Psoas muscle (tissue), 7 donors: ENCODE measurements at regions not wholly inside any gene's neighbourhood (a gene's known extent, or its start where the extent isn't known, plus 50 kb on each side); places are given as distances from the start of the nearest gene placed in this dataset.

Source experiments
- ATAC-seq, 4 donors: fragments of 200-7000 bp; cut with Tn5 transposase; one replicate each; pipeline ENCODE4 v1.9.1; 2020; ENCODE audit warnings: moderate library complexity in 3 of 4, mild to moderate bottlenecking in 2 of 4
- DNase-seq, 2 donors: peaks; one replicate each; pipeline ENCODE4 v3.0.0-alpha.2; 2020
- H3K27ac ChIP-seq: fragments of 200-600 bp; one replicate; pipeline ENCODE4 v1.8.0; 2022
- H3K27me3 ChIP-seq, 3 donors: fragments of 200-600 bp in 1 of 3; one replicate each; pipeline versions ENCODE4 v1.6.1 to v1.8.0; 2013 to 2022; ENCODE audit warnings: low read length in 2 of 3, mild to moderate bottlenecking in 2 of 3, moderate library complexity in 1 of 3; ENCODE audit not compliant: insufficient read depth in 3 of 3
- H3K36me3 ChIP-seq, 2 donors: fragments of 200-600 bp in 1 of 2; one replicate each; pipeline versions ENCODE4 v1.6.1 to v1.8.0; 2013 to 2022; ENCODE audit warnings: low read depth in 1 of 2, mild to moderate bottlenecking in 1 of 2, moderate library complexity in 1 of 2; ENCODE audit not compliant: insufficient read depth in 1 of 2
- H3K4me1 ChIP-seq: fragments of 200-600 bp; one replicate; pipeline ENCODE4 v1.8.0; 2022
- H3K4me3 ChIP-seq: fragments of 200-600 bp; one replicate; pipeline ENCODE4 v1.8.0; 2022; ENCODE audit warnings: mild to moderate bottlenecking
- H3K9me3 ChIP-seq: fragments of 200-600 bp; one replicate; pipeline ENCODE4 v1.8.0; 2022
- WGBS, 3 donors: extraction: QIAGEN DNeasy Blood & Tissue Kit; methylation state at CpG; one replicate each; pipeline versions ENCODE4 v1.1.6 to v1.1.7; 2013; 5-methylcytosine and 5-hydroxymethylcytosine counted together
- intact Hi-C, 2 donors: fragments of 100-400 bp; cut with DNase I; formaldehyde crosslinking; loops; one replicate each; pipeline versions ENCODE4 v1.11.0 to v1.14.2; 2022
- TF ChIP-seq, protein P1 (sequence below): fragments of 200-600 bp; IDR thresholded peaks from one replicate; pipeline ENCODE4 v1.8.0; 2022; ENCODE audit warnings: antibody characterized with exemption
- donor health status: healthy with polysubstance abuse.
- donor health status: DM: no; HTN: no; CAD: no; lungs with moderate emphysema.
- donor health status: Bipolar disorder and iron deficiency.
- donor health status: healthy.
- donor health status: DM: yes; HTN: yes; CAD: no.
- donor health status: DM: no; HTN: no; CAD: no.
- donor health status: DM: yes; HTN: yes; CAD: no.

DNA sequence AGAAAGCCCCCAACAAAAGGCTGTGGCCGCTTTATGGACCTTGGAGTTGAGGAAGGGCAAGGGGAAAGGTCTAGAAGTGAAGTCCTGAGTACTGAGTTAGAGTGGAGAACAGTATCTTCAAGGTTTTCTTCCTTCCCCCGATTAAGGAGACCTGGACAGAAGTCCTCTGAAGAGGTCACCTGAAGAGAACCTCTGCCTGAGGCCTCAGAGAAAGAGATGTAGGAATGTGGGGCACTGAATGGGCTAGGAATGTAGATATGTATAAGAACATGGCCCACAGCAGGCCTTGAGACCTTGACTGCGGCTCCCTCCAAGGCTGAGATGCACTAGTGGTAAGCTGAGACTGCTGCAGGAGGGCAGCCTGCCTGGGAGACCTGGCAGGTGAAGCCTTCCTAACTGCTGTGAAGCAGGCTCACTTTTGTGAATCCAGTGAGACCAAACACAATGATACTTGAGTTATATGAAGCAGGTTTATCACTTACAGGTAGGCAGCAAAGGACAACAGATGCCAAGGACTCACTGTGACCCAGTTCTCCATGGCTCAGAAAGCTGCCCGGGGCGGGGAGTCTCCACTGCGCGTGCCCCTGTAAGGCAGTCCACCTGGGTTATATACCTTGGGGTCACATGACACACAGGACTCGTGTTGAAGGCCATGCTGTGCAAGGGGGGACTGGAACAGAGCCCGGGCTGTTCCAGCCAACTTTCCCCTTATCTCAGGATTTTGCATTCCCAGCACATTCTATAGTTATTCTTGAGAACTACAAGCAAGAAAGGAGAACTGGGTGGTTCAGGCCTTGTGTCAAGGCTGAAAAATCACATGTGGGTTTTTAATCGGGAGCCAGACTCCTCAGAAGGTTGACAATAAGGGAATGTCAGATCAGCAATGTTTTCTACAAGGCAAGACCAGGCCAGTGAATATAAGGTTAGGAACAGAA lies 78.8 kb upstream of the PPM1J start:
- H3K4me3 ChIP-seq, result no peak overlapping the region
- no peak for ATAC-seq

DNA sequence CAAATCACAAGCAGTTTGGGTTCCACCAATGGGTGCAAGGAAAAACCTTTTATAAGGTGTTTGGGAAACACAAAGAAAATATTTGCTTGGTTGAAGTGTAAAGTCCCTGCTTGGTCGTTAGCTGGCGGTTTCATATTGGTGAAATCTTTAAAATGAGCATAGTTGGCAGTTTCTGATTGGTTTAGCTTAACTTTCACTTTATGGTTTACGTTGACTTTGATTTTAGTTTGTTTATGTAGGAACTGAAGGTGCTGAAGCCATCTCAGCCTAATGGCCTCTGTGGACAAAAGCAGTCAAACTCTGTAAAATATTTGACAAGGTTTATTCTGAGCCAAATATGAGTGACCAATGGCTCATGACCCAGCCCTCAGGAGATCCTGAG lies 76.6 kb upstream of the PPM1J start:
- Histone ChIP-seq H3K36me3 (no peaks in the 10 kb centered on the region), H3K9me3 (no peaks in the 10 kb centered on the region), H3K4me3 (no peak overlapping the region), H3K27ac (no peak overlapping the region), H3K27me3 (no peaks in the 10 kb centered on the region), H3K4me1 (no peaks in the 10 kb centered on the region)
- TF ChIP-seq, protein P1, sequence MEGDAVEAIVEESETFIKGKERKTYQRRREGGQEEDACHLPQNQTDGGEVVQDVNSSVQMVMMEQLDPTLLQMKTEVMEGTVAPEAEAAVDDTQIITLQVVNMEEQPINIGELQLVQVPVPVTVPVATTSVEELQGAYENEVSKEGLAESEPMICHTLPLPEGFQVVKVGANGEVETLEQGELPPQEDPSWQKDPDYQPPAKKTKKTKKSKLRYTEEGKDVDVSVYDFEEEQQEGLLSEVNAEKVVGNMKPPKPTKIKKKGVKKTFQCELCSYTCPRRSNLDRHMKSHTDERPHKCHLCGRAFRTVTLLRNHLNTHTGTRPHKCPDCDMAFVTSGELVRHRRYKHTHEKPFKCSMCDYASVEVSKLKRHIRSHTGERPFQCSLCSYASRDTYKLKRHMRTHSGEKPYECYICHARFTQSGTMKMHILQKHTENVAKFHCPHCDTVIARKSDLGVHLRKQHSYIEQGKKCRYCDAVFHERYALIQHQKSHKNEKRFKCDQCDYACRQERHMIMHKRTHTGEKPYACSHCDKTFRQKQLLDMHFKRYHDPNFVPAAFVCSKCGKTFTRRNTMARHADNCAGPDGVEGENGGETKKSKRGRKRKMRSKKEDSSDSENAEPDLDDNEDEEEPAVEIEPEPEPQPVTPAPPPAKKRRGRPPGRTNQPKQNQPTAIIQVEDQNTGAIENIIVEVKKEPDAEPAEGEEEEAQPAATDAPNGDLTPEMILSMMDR, result no peak
- ATAC-seq, result no peak
- 79 to 89% (median 84%) methylated on average over 3 of the region's 3 CpGs for WGBS, 3 donors
- intact Hi-C loops, result no loop called here
- no peak for DNase-seq

More for the DNA sequence above, 78.8 kb upstream of the PPM1J start:
- WGBS, 3 donors, result 77 to 84% (median 84%) methylated on average over 10 of the region's 10 CpGs
- no peaks in the 10 kb centered on the region for H3K36me3 ChIP-seq
- TF ChIP-seq, protein P1, result no peak
- no peaks in the 10 kb centered on the region for H3K27me3 ChIP-seq
- H3K9me3 ChIP-seq, result no peaks in the 10 kb centered on the region
- H3K4me1 ChIP-seq, result no peaks in the 10 kb centered on the region
- no peak overlapping the region for H3K27ac ChIP-seq
- intact Hi-C loops, result no loop called here
- no peak for DNase-seq

- Histone ChIP-seq H3K27me3 (no peaks in the 10 kb centered on the region), H3K4me1 (no peaks in the 10 kb centered on the region), H3K36me3 (no peaks in the 10 kb centered on the region), H3K27ac (no peak overlapping the region), H3K4me3 (no peak overlapping the region), H3K9me3 (no peaks in the 10 kb centered on the region)
- 87 to 90% (median 90%) methylated on average over 10 of the region's 10 CpGs for WGBS, 3 donors
- no peak for ATAC-seq
- DNase-seq, result no peak
- intact Hi-C loops, result no loop called here
- TF ChIP-seq, protein P1, result no peak
These were observed 76.0 kb upstream of the PPM1J start for GRCh38 chr1:112790920-112791722.

DNA sequence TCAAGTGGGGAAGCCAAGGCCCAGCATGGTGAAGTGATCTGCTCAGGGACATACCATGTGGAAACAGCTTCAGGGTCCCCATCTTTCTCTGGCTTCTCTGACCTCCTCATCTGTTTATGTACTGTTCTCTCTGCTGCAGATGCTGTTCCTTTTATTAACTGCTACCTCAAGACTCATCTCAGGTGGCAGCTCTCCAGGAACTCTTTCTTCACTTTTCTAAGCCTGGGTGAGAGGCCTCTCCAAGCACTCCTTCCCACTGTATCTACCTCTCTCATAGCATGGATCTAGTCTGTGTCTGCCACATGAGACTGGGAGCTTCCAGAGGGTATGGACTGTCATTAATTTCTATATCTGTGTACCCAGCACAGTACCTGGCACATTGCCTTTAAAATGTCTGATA lies 73.4 kb upstream of the PPM1J start:
- Histone ChIP-seq H3K4me3 (no peak overlapping the region), H3K27me3 (no peaks in the 10 kb centered on the region), H3K36me3 (no peaks in the 10 kb centered on the region), H3K4me1 (no peaks in the 10 kb centered on the region), H3K9me3 (no peaks in the 10 kb centered on the region), H3K27ac (no peak overlapping the region)
- no peak for DNase-seq
- no peak for ATAC-seq
- TF ChIP-seq, protein P1, result no peak
- intact Hi-C loops, result no loop called here
